Lower leg skin (tissue), 4 donors: ENCODE measurements at regions not wholly inside any gene's neighbourhood (a gene's known extent, or its start where the extent isn't known, plus 50 kb on each side); places are given as distances from the start of the nearest gene placed in this dataset.

Source experiments
- DNase-seq, 2 donors: peaks; one replicate each; pipeline ENCODE4 v3.0.0-alpha.2; 2019; ENCODE audit warnings: low spot score in 2 of 2
- H3K4me3 ChIP-seq: fragments of 200-600 bp; sonication (generic); 2 replicates; pipeline ENCODE4 v1.5.1; 2017; ENCODE audit warnings: mild to moderate bottlenecking, low read depth; ENCODE audit not compliant: poor library complexity, severe bottlenecking
- CTCF ChIP-seq, 3 donors: fragments of 450-650 bp; IDR thresholded peaks; one replicate each; pipeline ENCODE4 v1.5.1; 2016; ENCODE audit warnings: antibody characterized with exemption in 3 of 3, mild to moderate bottlenecking in 3 of 3, moderate library complexity in 2 of 3
- POLR2A ChIP-seq, 2 donors: fragments of 450-650 bp; IDR thresholded peaks; one replicate each; pipeline ENCODE4 v1.6.1; 2016 to 2017; ENCODE audit warnings: antibody characterized with exemption in 2 of 2, mild to moderate bottlenecking in 1 of 2, moderate library complexity in 1 of 2
- WGBS, 2 donors: methylation state at CpG; one replicate each; pipeline ENCODE4 v1.1.5; 2018; 5-methylcytosine and 5-hydroxymethylcytosine counted together
- intact Hi-C: fragments of 100-400 bp; cut with DNase I; formaldehyde crosslinking; loops from one replicate; pipeline ENCODE4 v1.15.0; 2023; ENCODE audit warnings: low total_unique reads

- TF ChIP-seq POLR2A (IDR thresholded peaks at IDR 0.05) (no peak), CTCF (IDR thresholded peaks at IDR 0.05) (no peak)
- intact Hi-C loops = no loop called here
- WGBS, 2 donors = 69 to 79% methylated on average over 2 of the region's 2 CpGs
- no peak overlapping the region for H3K4me3 ChIP-seq
- DNase-seq = no peak
Measured at GRCh38 chr11:96713301-96713700, 323.5 kb downstream of the JRKL start.

GRCh38 chr11:96714689-96715088, 324.9 kb downstream of the JRKL start:
- TF ChIP-seq POLR2A (IDR thresholded peaks at IDR 0.05) (no peak), CTCF (IDR thresholded peaks at IDR 0.05) (no peak)
- no peak for DNase-seq
- intact Hi-C loops = no loop called here
- H3K4me3 ChIP-seq = no peak overlapping the region
- WGBS, 2 donors = 82 to 87% methylated on average over 2 of the region's 2 CpGs

- TF ChIP-seq POLR2A (IDR thresholded peaks at IDR 0.05) (no peak), CTCF (IDR thresholded peaks at IDR 0.05) (no peak)
- H3K4me3 ChIP-seq = no peak overlapping the region
- WGBS, 2 donors = 17 to 24% methylated on average over 3 of the region's 3 CpGs
- DNase-seq = no peak
- intact Hi-C loops = no loop called here
Measured at GRCh38 chr11:96715208-96715607, 325.4 kb downstream of the JRKL start.

GRCh38 chr11:96736601-96737000, 346.8 kb downstream of the JRKL start:
- H3K4me3 ChIP-seq = no peak overlapping the region
- no peak for DNase-seq
- TF ChIP-seq CTCF (IDR thresholded peaks at IDR 0.05) = no peak
- WGBS, 2 donors = 54 to 66% methylated on average over 1 of the region's 1 CpG
- intact Hi-C loops = no loop called here

GRCh38 chr11:96738311-96738710, 348.5 kb downstream of the JRKL start:
- intact Hi-C loops = no loop called here
- DNase-seq = no peak
- 78 to 90% methylated on average over 3 of the region's 3 CpGs for WGBS, 2 donors
- no peak overlapping the region for H3K4me3 ChIP-seq
- TF ChIP-seq CTCF (IDR thresholded peaks at IDR 0.05) (no peak), POLR2A (IDR thresholded peaks at IDR 0.05) (no peak)

GRCh38 chr11:96741068-96741467, 351.3 kb downstream of the JRKL start:
- TF ChIP-seq CTCF (IDR thresholded peaks at IDR 0.05) = no peak
- no peak for TF ChIP-seq POLR2A (IDR thresholded peaks at IDR 0.05)
- 83 to 87% methylated on average over 5 of the region's 5 CpGs for WGBS, 2 donors
- intact Hi-C loops = no loop called here
- H3K4me3 ChIP-seq = no peak overlapping the region
- DNase-seq = no peak
